Left forelimb (tissue), 1 donor: ENCODE measurements at regions not wholly inside any gene's neighbourhood (a gene's known extent, or its start where the extent isn't known, plus 50 kb on each side); places are given as distances from the start of the nearest gene placed in this dataset.
"Not testable (repeated sequence)": the region's sequence is repeated elsewhere in the genome, so short reads cannot be mapped to it uniquely, and the experiment has no call there.

Experiments
- DNase-seq: peaks from one replicate; pipeline ENCODE4 v3.0.0-alpha.2; 2018; ENCODE audit warnings: low spot score

DNA sequence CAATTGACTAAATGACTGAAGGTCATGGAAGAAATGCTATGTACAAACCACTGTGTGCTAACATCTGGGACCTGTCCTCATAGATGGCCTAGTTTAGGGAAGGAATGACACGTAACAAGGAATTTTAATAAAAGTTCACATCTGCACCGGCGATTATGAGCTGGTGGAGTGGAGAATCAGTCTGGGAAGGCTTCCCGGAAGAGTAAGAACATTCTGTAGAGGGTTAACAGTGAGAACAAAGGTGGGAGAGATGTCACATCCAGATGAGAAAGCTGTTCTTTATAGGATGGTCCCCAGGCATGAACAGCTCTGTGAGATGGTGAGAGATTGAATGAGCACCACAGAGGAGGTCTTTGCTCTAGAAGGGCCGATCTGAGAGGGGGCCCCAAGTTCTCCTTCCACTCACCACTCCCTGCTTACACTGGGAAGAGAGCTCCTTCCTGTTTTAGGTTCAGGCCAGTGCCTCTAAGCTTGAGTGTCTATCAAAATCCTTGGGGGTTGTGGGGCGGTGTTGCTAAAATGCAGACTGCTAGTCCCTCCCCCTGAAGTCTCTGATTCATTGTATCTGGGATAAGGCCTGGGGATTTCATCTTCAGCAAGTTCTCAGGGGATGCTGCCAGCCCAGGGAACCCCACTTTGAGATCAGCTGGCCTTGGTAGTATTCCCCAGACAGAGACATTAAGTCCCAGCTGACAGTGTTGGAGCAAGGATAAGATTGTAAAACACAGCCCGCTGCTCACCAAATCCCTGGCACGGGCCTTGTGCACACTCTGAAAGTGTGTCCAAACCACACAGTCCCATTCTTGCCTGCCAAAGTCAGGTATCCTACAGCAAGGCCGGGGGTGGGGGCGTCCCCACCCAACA, 294.7 kb upstream of the MAF start:
- no peak for DNase-seq

DNA sequence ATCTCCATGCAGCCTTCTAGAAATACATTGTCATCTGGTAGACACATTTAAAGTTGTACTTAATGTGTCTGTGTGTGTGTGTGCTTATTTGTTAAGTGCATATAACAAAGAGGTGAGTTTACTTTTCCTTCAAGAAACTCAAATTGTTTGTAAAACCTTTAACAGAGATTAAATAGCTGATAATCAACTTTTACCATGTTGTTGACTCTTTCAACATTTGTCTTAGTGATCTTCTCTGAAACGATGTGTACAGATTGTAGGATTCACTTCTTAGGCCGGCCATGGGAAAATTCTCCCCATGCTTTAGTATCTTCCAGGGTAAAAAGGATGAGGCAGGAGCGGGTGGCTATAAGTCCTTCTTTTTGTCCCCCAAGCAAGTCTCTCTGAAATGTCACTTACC, 292.9 kb upstream of the MAF start:
- DNase-seq, result no peak

DNA sequence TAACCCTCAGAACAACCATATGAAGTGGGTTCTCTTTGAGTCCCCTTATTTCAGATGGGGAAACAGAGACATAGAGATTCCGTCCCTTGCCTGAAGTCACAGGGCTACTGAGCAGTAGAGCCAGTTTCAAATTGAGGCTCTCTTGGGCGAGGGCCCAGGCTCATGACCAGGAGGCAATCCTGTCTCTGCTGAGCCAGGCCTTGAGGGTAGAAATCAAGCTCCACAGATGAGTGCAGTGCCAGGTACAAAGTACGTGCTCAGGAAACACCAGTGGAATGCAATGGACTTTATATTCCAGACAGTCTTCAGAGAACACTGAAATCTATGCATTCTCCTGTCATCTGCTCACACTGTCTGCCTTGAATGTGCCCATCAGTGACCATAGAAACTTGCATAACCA, 291.7 kb upstream of the MAF start:
- DNase-seq, result no peak

DNA sequence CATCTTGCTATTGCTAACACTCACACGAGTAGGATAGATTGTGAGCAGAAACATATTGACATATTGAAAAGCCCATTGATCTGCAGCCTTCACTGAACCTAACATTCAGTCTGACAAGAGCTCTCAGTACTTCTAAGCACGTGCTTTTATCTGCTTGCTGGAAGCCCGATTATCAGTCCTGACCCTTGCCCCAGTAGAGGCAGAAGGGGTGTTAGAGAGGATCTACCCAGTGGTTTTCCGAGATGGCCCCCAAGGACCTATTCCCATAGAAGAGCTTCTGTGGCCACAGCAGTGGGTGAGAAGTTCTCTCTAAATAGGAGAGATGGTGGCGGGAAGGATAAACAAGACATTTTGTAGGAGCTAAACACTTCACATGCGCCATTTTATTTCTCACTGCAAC, 290.9 kb upstream of the MAF start:
- no peak for DNase-seq

DNA sequence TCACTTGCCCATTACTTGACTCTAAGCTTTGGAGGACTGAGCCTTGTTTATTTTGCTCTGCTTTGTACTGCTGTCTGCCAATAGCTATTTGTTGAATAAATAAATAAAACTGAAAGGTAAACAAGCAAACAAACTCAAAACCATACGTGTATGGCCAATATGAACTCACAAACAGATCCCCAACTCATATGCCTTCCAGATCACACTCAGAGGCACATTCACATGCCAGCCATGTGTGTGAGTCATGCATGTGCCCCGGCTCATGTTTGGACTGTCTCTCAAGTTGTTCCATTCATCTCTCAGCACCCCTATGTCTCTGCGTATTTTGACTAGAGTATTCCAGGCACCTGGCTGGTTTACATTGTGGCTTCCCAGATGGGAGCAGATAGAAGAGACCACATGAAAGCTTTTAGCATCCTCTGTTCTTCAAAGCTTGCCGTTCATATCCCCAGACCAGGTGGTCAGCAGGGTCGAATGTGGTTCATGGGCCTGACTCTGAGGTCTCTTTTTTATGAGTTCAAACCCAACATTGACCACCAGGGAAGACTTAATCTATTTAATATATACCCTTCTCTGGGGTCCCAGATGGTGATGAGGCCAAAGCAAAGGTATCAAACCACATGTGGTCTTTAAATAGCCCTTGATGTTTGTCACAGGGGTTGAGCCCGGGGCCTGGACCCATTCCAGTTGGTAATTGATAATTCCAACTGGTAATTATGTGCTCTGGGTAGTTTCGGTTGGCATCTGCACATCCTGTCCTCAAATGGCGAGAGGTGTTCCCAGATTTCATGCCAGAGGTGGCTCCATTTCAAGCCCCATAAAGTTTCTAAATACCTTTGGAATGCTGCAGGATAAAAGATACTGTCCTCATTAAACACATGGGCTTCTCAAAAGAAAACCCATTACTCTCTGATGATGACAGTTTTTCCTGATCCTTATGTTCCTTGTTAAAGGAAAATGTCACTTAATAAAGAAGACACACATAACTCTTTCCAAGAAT, 287.3 kb upstream of the MAF start:
- DNase-seq, result no peak

DNA sequence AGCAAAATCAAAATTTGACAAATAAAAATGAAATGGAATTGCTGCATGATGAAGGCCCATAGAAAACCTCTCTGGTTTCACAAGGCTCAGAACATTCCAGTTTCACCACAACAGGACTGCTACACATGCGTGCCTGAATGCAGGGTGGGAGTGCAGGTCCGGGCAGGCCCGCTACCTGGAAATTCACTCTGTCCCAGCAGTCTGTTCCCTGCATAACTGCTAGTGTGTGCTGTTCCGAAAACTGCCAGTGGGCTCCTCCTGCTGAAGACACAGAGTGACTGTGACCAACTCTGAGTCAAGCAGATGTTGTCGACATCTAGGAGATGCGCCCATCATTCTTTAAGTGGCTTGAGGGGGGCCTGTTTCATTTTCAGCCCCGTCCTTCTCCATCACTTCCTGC, 284.8 kb upstream of the MAF start:
- DNase-seq, result no peak

DNA sequence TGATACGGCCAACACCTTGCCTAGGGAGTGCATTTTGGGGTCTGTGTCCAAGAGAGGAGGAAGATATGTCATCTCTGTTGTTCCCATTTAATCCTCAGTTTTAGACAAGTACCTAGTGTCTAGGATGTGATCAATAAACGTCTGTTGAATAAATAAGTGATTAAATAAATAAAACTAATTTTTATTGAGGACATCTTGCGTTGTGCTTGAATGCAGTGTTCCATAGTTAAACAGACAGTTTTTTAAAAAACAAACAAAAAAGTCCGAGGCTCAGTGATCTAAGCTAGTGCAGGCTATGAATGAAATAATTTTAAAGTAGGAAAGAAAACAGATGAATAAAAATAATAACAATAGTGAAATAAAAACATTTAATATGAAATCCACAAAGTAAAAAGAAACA, 283.0 kb upstream of the MAF start:
- DNase-seq, result no peak

DNA sequence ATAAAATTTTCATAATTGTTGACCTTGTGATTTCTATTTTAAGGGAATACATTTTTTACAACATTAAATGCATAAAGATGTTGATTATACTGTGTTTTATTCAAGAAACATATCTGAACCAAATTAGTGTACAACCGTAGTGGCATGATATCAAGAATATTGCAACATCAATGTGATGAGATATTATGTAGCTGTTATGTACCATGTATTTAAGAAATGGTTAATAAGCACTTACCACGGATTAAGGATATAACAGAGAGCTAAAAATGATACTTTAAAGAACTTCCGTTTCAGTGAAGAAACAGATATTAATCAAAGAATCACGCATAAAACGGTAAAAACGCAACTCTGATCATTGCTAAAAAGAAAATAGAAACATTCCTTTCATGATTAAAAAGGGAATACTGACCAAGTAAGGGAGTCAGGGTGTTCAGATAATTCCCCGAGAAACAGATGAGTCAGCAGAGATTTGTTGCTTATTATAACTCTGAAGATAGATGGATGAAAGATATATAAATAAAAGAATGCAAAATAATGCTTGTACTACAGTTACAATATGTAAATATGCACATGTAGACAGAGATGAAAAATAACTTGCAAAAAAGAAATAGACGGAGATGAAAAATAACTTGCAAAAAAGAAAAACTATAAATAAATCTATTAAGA, 281.9 kb upstream of the MAF start:
- DNase-seq, result no peak

DNA sequence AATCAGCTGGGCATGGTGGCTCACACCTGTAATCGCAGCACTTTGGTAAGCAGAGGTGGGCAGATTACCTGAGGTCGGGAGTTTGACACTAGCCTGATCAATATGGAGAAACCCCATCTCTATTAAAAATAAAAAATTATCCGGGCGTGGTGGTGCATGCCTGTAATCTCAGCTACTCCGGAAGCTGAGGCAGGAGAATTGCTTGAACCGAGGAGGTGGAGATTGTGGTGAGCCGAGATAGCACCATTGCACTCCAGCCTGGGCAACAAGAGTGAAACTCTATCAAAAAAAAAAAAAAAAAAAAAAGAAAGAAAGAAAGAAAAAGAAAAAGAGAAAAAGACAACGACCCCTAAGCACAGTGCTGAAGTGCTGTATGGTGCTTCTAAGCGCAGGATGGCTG, 280.6 kb upstream of the MAF start:
- not testable (repeated sequence) for DNase-seq

DNA sequence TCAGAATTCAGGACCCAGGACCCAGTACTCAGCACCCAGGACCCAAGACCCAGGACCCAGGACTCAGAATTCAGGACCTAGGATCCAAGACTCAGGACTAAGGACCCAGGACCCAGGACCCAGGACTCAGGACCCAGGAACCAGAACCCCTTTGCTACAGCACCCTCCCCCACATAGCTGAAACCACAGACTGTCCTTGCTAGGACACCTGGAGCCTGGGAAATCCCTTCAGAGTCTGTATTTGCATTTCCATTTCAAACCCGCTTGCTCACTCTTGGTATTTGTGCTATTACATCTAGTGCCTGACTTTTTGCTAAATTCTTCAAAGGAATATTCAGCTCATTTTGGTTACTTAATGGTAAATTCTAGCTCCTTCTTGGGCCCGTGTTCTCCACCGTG, 275.8 kb upstream of the MAF start:
- DNase-seq, result no peak

DNA sequence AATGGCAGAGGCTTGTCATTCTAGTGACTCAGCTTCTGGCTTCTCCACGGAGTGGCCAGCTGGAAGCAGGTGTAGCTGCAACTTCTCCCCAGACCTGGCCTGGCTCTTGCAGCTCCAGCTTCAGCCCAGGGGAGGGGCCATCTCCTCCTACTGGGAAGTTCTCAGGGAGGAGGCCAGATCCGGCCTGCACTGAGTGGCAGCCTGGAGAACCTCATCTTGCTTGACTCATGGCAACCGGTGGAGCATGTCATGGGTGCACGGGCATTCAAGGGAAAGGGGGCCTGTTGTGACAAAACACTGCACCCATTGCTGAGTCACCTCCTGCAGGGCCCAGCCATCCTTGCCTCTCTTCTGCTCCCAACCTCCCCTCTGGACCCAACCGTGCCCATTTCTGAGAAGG, 273.9 kb upstream of the MAF start:
- no peak for DNase-seq

DNA sequence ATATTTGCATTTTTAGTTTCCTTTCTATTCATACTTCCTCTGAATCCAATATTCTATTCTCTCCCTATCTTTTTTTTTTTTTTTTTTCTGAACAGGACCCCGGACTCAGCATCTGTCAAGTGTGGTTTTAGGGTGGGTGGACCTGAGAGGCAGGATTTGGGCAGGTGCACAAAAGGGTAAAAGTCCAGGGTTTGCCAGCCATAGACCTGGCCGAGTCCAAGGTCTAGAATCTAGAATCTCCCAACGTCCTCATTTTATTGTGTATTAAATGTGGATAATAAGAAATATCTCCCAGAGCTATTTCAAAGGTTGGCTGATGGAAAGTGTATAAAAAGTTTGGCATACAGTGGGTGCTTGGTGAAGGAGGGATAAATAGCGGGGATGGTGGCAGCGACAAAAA, 273.3 kb upstream of the MAF start:
- no peak for DNase-seq

DNA sequence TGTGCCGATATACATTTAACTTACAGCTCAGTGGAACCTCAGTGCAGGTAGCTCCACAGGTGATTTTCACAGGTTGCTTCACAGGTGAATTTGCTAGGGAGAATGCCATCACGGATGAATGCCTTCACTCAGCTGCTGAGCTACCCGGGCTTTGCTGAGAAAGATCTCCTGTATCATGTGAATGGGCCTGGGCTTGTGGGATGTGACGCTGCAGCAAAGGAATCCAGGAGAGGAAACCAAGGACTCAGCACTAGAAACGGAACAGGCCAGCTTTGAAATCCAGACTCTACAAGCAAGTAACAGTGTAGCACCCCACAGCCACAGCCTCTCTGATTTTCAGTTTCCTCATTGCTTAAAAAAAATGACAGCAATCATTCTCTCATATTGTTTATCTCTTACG, 271.4 kb upstream of the MAF start:
- no peak for DNase-seq

DNA sequence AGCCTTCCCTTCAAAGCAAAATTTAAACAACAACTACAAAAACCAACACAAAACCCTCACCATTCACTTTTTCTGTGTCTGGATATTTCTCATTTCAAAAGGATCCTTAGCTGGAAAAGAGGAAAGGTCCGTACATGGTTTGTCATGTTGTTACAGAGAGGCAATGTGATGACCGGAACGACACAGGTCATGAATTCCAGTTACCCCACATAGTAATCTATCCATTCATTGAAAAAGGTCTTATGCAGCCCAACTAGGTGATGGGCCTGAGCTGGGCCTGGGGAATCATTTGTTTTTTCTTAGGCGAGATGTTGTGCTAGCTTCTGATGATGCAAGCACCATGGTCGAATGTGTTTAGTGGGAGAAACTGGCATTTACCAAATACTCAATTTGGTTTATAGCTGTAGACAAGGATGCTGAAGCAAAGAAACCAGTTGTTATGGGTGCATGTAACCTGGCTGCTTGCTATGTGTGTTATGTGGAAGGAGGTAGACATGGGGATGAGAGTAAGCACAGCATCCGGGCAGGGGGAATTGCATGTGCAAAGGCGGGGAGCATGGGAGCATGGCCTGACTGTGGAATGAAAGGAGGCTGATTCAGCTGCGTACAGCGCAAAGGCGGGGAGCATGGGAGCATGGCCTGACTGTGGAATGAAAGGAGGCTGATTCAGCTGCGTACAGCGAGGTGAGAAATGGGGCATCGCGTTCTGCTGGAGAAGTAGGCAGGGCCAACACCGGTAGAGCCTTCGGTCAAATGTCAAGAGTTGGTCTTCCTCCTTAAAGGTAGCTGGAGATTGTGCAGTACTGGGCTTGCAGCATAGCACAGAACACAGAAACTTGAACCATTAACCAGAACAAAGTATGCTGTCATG, 269.7 kb upstream of the MAF start:
- no peak for DNase-seq

DNA sequence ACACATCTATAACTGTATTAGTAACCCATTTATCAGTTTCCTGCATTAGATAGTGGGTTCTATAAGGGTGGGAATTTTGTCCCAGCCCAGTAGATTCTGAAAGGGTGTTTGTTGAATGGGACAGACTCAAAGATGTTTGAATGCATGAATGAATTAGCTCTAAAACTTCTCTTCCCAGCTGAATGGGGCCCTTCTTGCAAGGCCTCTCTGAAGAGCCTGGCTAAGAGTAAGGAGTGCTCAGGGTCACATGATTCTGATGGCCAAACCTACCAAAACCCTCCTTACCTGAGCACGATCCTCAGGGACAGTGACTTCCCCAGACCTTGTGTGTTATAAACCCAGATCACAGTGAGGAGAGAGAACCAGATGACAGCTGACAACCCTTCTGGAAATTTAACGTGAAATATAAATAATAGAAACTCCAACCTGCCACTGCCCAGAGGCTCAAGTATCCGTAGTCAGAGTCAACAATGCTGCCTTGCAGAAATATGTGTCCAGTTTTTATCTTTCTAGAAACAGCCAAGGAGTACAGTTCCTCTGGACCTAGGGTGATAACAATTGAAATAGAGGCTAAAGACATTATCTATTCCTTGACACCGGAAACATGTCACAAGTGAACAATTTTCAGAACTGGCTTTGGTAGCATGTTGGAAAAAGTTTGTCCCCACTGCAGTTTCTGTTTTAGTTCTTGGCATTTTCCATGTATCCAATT, 268.9 kb upstream of the MAF start:
- no peak for DNase-seq

DNA sequence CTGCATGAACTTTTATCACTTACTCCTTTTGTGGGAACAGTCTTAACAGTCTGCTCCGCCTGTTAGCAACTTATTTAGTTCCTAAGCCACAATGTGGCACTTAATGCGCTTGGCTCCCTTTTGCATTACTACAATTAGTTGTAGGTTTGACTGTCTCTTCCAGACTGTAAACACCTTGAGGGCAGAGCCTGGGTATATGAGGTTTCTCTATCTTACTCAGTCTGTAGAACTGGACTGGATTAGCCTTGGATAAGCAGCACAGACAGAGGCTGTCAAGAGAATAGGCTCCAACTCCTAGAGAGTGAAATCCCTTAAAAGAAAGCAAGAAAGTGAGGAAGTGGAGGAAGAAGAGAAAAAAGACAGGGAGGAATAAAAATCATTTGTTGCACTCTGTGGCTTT, 268.3 kb upstream of the MAF start:
- DNase-seq, result no peak

DNA sequence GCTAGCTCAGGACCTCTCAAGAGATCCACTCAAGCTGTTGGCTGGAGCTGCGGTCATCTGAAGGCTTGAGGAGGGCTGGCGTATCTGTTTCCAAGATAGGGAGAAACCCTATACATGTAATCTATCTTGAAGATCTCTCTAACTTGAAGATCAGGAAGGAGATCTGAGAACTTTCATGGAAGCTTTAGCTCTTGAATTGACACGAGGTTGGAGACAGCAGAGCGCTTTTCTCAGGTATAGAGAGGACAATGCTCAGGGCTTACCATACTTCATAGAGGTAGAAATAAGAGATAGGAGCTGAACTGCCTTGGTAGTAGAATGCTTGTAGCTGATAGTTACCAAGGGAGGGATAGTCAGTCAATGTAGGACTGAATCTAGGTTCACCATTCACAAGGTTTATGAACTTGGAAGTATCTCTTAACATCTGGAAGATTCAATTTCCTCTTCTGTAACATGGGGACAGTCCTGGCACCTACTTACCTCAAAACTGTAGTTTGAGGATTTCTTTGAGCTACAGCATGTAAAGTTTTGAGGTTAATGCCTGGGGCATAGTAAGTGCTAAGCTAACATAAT, 267.0 kb upstream of the MAF start:
- no peak for DNase-seq

DNA sequence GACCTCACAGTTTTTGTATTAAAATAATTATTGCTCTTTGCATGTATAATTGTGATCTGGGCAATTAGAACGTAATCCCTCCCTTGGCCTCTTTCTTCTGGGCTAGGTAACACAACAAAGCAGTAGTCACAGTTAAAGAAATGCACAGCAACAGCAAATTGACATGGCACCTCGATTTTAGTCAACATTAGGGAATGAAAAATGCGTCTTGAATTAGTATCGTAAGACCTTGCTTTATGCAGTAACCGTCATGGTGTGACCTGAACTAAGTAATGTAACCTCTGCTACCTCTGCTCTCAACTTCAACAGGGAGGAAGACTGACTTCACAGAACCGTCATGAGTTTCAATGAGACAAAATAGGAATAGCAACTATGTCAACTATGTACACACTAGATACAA, 265.4 kb upstream of the MAF start:
- DNase-seq, result no peak

DNA sequence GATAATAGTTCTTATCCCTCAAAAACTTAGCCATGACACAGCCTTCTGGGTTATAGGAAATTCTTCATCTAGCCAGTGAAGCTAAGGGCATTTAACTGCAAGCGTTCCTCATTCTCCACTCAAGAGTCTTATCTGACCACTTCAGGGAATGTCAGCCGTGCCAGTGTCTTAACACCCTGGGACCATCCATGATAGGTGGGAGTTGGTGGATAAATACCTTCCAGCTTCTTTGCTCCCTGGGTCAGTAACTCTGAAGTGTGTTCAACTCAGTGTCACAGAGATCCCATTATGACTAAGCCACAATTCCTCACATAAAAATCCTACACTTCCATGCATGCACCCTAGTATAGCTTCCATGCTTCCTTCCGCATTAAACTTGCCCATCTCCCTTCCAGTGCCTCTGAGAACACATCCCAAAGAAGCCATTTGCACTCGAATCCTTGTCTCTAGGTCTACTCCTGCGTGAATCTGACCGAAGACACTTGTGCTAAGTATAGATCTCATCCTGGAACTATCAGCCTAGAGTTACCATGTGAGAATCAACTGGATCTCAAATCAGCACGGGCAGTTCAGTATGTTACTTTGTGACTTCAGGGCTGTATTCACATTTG, 264.3 kb upstream of the MAF start:
- no peak for DNase-seq
